GM18867 (cell line): ENCODE measurements at regions not wholly inside any gene's neighbourhood (a gene's known extent, or its start where the extent isn't known, plus 50 kb on each side); places are given as distances from the start of the nearest gene placed in this dataset.
"Not testable (repeated sequence)": the region's sequence is repeated elsewhere in the genome, so short reads cannot be mapped to it uniquely, and the experiment has no call there.

ENCODE experiments used
- ATAC-seq: cut with Tn5 transposase; IDR thresholded peaks from one replicate; pipeline ENCODE4 v1.9.1; 2021; ENCODE audit warnings: mild to moderate bottlenecking, moderate library complexity; ENCODE audit not compliant: unreplicated experiment

DNA sequence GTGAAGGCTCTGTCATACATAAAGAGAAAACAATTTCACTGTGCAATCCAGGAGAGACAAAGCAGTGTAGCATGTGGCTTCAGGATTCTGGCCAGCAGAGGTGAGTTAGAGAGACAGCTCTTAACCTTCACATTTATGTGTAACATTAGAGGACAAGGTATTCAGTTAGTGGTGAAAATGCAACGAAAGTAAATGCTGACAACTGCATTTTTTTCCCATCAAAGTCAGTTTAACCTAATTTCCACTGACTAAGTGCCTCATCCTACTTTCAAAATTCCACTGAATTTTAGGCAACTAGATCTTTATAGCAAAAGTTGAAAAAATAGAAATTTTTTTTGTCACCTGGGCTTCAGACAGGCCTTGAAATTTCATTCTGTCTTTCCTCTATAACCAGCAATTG lies 130.8 kb upstream of the LNX1 start:
- no peak for ATAC-seq

DNA sequence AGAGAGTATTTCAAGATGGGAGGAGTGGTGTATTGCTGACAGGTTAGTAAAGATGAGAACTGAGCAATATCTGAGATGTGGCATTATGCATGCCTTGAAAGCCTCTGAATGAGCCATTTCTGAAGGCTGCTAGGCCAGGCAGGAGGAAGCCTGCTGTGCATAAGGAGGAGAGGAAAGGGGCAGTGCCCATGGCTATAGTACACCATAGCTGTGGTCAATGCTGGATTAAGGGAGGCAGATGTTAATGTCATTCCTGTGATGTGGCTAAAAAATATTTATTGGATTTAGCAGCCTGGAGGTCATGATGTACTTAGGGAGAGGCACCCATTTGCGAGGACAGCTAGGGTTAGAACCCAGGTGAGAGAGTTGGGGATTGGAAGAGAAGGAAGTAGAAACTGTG lies 130.0 kb upstream of the LNX1 start:
- no peak for ATAC-seq

DNA sequence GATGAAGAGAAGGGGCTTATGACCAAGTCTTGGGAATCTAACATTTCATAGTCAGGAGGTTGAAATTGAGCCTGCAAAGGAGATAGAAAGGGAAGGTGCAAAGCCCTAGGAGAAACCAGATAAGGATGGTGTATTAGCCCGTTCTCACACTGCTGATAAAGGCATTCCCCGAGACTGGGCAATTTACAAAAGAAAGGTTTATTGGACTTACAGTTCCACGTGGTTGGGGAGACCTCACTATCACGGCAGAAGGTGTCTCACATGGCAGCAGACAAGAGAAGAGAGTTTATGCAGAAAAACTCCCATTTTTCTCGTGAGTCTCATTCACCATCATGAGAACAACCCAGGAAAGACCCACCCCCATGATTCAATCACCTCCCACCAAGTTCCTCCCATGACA lies 129.5 kb upstream of the LNX1 start:
- ATAC-seq: no peak

GRCh38 chr4:53717064-53717549 lies 125.8 kb upstream of the LNX1 start:
- ATAC-seq: no peak

DNA sequence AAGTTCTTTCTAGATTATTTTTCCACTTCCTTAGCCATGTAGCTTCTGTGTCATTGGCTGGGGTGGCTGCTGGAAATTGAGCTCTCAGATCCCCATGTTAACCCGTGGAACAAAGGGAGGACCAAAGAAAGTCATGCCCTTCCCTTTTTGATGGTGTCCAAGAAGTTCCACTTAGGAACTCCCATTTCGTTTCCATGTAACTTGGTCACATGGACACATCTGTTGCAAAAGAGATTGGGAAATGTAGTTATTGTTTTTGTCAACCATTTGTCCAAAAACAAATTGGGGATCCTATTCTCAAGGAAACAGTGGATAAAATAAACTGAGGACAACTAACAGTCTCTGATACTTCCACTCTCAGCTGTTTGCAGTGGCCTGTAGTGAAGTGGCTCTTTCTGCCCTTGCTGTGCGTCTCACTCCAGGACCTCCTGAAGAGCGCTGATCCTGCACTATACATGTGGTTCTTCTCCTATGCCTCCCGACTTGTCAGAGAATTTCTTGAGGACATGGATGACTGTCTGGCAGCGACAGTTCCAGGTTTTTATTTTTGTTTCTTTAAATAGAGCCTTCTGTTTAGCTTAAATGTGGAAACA lies 125.3 kb upstream of the LNX1 start:
- ATAC-seq: no peak

DNA sequence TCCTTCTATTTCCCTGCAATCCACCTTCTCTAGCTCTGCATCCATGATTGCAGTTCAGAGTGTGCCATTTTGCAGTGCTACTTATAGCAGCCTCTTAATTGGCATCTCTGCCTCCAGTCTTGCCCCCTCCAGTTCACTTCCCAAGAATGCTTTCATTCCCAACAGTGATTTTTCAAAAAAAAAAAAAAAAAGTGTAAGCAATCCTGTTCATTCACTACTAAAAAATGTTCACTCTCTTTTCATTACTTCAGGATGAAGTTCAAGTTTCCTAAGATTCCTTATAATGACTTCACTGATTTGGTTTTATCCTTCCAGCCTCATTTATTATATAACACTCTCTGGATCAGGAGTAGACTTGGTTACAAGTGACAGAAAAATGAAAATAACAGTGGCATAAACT lies 124.7 kb upstream of the LNX1 start:
- no peak for ATAC-seq

- no peak for ATAC-seq
These were observed 123.2 kb upstream of the LNX1 start for GRCh38 chr4:53714236-53715140.

- ATAC-seq: no peak
These were observed 122.5 kb upstream of the LNX1 start for GRCh38 chr4:53713767-53714166.

GRCh38 chr4:53713296-53713695 lies 122.0 kb upstream of the LNX1 start:
- ATAC-seq: no peak

GRCh38 chr4:53712408-53713020 lies 121.2 kb upstream of the LNX1 start:
- ATAC-seq: no peak

DNA sequence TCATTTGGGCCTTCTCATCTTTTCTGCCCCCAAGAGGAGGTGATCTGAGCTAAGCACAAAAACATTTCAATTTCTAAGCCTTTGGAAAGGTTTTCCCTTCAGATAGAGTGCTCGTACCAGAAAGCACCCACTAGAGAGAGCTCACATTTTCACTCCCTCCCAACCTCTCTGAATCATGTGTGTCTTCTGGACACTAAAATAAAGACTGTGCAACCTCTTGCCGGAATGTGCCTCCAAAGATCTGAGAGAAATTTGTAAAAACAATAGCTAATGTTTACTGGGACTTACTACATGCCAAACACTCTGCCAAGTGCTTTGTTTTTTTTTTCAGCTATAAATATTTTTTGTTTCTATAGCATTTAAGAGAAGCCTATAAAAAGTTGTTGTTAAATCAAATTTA lies 120.6 kb upstream of the LNX1 start:
- ATAC-seq: no peak

- ATAC-seq: no peak
These were observed 118.4 kb upstream of the LNX1 start for GRCh38 chr4:53709693-53710092.

- ATAC-seq: no peak
These were observed 116.2 kb upstream of the LNX1 start for GRCh38 chr4:53707491-53707890.

- ATAC-seq: peak; percentile 44
These were observed 115.2 kb upstream of the LNX1 start for GRCh38 chr4:53706422-53707032.

DNA sequence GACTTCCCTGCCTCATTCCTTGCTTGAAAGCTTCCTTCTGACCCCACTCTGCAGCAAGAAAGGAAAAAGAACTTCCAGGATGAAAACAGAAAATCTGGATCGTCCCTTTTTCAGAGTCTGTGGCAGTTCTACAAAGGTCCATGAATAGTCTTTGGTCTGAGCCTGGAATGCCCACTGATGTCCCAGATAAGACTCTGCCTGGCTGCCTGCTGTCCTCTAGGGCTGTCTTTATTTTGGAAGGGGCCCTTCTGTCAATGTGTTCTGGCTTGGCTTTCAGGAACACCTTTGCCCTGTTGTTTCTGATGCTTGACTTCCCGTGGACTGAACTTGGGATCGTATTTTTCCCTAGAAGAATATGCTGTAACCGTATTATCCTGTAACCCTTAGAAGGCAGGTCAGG lies 114.7 kb upstream of the LNX1 start:
- no peak for ATAC-seq

- no peak for ATAC-seq
These were observed 114.0 kb upstream of the LNX1 start for GRCh38 chr4:53705151-53705764.

DNA sequence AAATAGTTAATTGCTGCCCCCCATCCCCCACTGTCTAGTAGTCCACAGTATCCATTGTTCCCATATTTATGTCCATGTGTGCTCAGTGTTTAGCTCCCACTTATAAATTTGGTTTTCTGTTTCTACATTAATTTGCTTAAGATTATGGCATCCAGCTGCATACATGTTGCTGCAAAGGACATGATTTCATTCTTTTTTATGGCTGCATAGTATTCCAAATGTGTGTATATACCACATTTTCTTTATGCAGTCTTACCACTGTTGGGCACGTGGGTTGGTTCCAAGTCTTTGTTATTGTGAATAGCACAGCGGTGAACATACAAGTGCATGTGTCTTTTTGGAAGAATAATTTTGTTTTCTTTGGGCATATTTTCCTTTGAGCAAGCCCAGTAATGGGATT lies 113.0 kb upstream of the LNX1 start:
- ATAC-seq: no peak

DNA sequence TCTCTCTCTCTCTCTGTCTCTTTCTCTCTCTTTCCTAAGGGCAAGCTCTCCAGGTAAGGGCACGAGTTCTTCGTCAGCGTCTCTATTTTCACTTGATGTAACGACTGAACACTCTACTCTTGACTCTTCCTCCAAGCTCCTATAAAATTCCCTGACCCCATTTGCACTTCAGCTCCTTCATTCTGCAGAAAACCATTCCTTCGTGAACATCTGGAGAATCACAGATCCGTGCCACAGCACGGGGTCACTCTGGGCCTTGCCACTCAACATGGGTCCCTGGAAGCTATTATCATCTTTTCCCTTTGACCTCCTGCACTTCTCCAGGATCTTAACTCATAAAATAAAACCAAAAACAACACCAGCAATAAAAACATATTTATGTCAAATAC lies 112.0 kb upstream of the LNX1 start:
- no peak for ATAC-seq

DNA sequence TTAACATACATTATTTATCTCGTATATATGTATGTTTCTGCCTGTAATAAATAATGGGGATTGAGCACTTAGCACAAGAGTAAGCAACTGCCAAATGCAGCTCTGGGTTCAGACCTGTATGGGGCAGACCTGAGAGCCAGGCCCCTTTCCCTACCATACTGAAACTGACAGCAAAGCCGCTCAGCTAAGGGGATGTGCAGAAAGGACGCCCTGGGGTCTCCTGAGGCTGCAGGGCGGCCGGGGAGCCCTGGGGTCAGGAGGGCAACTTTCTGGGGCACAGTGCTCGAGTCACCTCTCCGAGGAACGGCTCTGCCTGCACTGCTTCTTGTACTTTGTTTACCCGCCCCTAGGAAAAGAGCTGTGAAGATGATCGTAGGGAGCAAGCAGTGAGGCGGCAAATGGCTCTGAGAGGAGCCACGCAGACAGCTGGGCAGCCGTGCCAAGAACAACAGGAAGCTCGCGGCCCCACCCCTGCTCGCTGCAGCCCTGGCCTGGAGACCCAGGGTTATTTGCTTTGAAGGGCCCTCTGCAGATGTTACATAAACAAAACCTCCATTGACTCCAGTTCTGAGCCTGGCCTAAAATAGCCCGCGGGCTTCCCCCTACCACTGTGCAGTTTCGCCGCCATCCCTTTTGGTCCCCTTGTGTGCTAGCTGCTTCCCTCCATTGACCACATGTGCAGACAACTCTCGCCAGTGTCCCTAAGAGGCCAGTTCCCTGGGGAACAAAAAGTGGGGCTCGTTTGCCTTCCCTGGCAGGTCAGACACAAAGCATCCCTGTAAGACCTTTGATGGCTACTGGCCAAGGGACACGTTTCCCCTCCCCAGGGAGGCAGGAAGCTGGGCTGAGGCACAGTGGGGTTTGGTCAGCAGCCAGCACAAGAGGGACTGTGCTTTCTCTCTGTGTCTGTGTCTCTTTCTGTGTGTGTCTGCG lies 111.3 kb upstream of the LNX1 start:
- peak; percentile 77 for ATAC-seq

DNA sequence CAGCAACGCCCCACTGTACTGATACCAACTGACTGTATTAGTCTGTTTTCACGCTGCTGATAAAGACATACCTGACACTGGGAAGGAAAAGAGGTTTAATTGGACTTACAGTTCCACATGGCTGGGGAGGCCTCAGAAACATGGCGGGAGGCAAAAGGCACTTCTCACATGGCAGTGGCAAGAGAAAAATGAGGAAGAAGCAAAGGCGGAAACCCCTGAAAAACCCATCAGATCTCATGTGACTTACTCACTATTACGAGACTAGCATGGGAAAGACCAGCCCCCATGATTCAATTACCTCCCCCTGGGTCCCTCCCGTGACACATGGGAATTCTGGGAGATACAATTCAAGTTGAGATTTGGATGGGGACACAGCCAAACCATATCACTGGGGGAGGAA lies 110.0 kb upstream of the LNX1 start:
- ATAC-seq: not testable (repeated sequence)
